CD4-positive, alpha-beta T cell treated with Interleukin-17A for 4 hours (primary cell): ENCODE measurements at regions not wholly inside any gene's neighbourhood (a gene's known extent, or its start where the extent isn't known, plus 50 kb on each side); places are given as distances from the start of the nearest gene placed in this dataset.
"Not testable (repeated sequence)": the region's sequence is repeated elsewhere in the genome, so short reads cannot be mapped to it uniquely, and the experiment has no call there.

Source experiments
- DNase-seq: peaks from one replicate; pipeline ENCODE4 v3.0.0-alpha.2; 2020; ENCODE audit warnings: mixed read lengths

GRCh38 chr16:86219655-86220445, 290.5 kb upstream of the FOXF1 start:
- DNase-seq, result no peak

DNA sequence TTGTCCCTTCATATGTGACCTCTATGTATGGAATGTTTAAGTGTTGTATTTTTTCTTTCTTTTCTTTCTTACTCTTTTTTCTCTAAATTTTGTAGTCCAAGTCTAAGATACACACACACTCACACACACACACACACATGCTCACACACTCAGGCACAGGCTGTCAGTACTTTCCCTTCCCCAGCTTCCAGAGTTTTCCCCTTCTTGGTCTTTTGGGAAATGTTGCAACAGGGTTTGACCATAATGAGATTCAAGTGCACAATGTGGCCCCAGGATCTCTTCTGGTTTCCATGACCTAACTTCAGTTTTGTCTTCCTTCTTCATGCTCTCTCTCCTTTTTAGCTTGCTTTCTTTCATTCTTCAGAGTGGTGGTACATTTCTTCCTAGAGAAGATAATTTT, 289.8 kb upstream of the FOXF1 start:
- no peak for DNase-seq

DNA sequence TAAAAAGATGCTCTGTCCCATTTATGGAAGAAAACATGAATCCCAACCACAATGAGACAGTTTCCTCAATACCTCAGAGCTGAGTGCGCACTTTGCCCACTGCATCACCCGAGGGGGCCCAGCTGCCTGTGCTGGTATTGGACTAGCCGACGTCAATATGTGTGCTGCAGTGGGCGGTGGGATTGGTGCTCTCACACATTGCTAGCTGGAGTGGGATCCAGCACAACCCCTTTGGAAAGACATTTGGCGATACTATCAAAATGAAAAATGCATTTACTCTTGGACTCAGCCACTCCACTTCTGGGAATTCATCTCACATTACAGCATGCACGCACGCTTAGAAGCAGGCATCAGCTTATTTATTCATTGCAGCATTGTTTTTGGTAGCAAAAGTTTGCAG, 289.2 kb upstream of the FOXF1 start:
- no peak for DNase-seq

GRCh38 chr16:86222547-86222946, 287.8 kb upstream of the FOXF1 start:
- no peak for DNase-seq

- no peak for DNase-seq
Measured at GRCh38 chr16:86222965-86223551, 287.3 kb upstream of the FOXF1 start.

- no peak for DNase-seq
Measured at GRCh38 chr16:86224126-86224525, 286.2 kb upstream of the FOXF1 start.

GRCh38 chr16:86224629-86225028, 285.7 kb upstream of the FOXF1 start:
- no peak for DNase-seq

DNA sequence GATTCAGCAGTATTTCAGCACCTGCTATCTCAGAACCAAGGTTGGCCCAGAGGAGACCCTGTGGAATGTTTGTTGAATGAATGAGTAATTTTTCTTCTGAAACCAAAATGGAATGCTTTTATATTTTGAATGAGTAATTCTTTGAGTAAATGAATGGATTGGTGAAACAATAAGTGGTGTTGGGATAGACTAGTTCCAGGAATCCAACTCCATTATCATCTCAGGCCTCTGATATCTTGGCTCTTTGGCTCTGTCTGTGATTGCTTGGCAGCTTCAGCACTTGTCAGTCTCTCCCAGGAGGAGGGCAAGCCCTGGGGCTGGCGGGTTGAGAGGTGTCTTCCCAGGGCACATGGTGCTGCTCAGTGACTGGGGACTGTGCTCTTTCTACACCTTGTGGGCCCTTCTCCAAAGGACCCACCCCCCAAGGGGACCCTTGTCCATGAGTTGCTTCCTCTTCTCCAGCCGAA, 284.4 kb upstream of the FOXF1 start:
- DNase-seq, result no peak

GRCh38 chr16:86227041-86227440, 283.3 kb upstream of the FOXF1 start:
- DNase-seq, result no peak

- no peak for DNase-seq
Measured at GRCh38 chr16:86227801-86228200, 282.5 kb upstream of the FOXF1 start.

DNA sequence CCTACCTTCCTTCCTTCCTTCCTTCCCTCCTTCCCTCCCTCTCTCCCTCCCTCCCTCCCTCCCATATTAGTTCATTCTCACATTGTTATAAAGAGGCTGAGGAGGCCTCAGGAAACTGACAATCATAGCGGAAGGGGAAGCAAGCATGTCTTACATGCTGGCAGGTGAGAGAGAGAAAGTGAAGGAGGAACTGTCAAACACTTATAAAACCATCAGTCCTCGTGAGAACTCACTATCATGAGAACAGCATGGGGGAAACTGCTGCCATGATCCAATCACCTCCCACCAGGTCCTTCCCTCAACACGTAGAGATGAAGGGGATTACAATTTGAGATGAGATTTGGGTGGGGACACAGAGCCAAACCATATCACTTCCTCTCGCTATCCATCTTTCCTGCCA, 281.6 kb upstream of the FOXF1 start:
- no peak for DNase-seq

- DNase-seq, result no peak
Measured at GRCh38 chr16:86229283-86229682, 281.0 kb upstream of the FOXF1 start.

DNA sequence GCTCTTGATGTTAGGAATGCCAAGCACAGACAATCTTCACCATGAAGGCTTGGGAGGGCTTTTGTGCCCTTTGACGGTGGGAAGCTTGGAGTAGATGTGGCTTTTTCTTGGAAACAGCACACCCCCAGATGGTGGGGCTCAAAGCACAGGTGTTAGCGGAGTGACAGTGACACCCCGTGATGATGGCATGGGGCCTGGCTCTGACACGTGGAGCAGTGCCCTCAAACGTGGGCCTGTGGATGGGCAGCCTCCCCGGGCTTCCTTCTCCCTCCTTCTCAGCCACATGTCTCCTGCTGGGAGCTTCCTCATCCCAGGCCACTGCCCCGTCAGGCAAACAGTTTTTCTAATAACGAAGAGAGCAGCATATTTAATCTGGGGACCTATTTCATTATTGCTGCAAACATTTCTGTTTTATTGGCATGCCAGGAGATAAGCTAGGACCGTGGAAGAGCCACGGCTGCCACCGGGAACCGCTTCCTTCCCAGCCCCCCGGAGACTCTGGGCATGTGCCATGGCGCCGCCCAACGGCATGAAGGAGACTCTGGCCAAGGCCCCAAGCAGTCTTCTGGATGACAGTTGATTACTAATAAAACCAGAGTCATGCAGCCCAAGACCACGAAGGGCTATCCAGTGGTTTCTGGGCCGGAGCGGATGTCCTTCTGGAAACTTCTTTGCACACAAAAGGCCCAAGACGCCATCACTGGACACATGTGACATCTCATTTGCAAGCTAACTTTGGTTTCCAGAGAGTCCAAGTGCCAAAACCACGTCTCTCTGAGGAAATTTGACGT, 280.3 kb upstream of the FOXF1 start:
- DNase-seq, result no peak

DNA sequence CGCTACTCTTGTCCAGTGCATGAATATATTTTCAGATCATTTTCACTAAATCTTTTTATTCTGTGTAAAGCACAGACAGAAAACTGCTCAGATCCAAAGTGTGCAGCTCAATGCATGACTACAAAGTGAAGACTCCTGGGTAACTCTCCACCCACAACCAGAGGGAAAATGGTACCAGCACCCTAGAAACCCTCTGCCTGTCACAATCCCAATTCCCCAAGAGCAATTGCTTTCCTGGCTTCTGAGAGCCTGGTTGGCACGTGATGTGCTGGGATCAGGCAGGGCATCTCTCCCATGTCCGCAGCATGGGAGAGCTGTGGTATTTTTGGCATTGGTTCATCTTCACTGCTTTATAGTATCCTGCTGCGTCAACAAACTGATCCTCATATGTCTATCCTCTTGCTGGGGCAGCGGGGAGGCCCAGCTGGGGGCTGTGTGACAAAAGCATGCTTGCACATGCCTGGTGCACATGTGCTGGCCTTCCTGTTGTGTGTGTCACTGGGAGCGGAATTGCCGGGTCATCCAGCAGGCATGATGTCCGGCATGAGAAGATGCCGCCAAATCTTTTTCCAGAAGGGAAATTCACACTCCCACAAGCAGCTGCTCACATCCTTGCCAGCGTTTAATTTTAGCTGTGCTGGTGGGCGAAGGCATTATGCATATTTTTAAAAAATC, 278.9 kb upstream of the FOXF1 start:
- no peak for DNase-seq

DNA sequence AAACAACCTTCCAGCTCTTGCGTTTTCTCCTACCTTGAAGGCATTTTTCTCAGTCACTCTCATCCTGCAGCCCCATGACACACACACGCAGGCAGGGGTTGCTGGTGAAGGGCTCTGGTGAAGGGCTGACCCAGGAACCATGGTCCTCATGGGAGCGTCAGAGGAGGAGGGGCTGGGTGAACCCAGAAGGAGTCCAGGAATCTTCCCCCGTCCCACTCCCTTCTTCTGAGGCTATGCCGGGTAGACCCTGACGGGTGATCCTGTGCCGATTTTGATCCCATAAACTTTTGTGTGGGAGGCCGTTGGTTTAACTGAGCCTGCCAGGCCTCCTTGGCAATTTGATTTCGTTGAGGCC, 278.4 kb upstream of the FOXF1 start:
- DNase-seq, result no peak

- DNase-seq, result no peak
Measured at GRCh38 chr16:86232496-86232895, 277.8 kb upstream of the FOXF1 start.

DNA sequence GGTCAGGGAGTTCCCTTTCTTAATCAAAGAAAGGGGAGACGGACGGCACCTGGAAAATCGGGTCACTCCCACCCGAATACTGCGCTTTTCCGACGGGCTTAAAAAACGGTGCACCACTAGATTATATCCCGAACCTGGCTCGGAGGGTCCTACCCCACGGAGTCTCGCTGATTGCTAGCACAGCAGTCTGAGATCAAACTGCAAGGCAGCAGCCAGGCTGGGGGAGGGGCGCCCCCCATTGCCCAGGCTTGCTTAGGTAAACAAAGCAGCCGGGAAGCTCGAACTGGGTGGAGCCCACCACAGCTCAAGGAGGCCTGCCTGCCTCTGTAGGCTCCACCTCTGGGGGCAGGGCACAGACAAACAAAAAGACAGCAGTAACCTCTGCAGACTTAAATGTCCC, 276.8 kb upstream of the FOXF1 start:
- not testable (repeated sequence) for DNase-seq

- no peak for DNase-seq
Measured at GRCh38 chr16:86239381-86239780, 270.9 kb upstream of the FOXF1 start.

DNA sequence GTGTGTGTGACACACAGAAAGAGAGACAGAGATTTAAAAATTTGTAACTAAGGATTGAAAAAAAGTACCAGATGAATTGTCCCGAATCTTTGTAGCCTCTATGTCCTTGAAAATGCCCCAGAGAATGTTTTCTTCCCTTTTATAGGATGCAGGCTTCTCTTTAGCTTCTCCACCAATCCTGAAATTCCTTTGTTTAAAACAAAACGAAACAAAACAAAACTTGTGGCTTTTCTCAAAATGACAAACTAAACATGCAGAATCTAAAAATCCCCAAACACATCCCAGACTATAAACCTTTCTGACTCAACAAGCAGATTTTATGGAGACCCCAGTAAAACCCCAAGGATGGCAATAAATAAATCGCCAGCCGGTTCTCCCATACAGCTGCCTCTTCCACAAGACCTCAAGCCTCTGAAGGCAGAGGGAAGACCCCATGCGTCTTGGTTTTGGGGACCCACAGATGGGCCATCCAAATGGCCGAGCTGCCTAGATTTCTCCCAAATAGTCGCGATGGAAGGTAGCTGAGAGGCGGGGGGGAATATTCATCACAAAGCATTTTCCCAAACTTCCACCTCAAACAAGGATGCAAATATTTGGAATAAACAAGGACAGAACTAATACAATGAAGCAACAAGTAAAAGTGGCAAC, 269.5 kb upstream of the FOXF1 start:
- DNase-seq, result no peak

GRCh38 chr16:86241681-86242080, 268.6 kb upstream of the FOXF1 start:
- no peak for DNase-seq

DNA sequence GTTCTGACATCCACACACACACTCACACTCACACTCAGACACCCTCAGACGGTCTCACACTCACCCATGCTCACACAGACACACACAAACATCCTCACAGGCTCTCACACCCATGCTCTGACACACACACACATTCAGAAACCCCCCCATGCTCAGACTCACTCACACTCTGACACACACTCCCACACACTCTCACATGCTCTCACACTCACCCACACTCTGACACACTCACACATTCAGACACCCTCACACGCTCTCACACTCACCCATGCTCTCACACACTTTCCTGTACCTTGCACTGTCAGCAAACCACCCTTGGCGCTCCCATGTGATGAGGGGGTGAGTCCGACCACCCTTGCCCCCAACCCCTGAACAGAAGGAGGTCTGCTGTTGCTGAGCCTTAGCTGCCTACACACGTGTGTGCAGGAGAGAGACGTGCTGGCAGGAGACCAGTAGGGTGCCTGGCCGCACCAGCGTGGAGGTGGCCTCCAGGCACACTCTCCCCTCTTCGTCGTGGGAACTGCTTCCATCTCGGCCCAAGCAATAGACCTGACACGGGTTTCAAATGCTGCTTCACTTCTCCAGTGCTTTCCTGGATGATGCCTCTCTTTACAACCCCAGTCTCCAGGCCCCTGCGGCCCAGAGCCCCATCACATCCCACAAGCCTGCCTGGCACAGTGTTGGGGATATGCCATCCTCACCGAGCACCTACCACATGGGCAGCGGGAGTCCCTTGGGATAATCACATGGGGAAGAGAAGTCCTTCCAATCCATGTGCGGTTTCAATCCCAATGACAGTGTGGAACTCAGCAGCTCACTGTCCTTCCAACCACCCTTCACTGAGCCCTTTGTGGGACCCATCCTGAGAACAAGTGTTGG, 267.8 kb upstream of the FOXF1 start:
- DNase-seq, result no peak

- DNase-seq, result no peak
Measured at GRCh38 chr16:86243123-86243473, 267.2 kb upstream of the FOXF1 start.
